HCT116 (cell line): ENCODE measurements at regions not wholly inside any gene's neighbourhood (a gene's known extent, or its start where the extent isn't known, plus 50 kb on each side); places are given as distances from the start of the nearest gene placed in this dataset.
"Not testable (repeated sequence)": the region's sequence is repeated elsewhere in the genome, so short reads cannot be mapped to it uniquely, and the experiment has no call there.

Experiments
- ATAC-seq: fragments of 200-7000 bp; cut with Tn5 transposase; 2 replicates; pipeline ENCODE4 v1.9.1; 2020; ENCODE audit warnings: mild to moderate bottlenecking, moderate library complexity
- BruUV-seq: library from RNA; stranded (reverse); fragments of 400-500 nt; replicated peaks from 2 replicates; lab custom pipeline; 2021; lab: Mats Ljungman, UMichigan
- CTCF ChIA-PET: fragments of 300-600 bp; sonication (Branson Sonifier 250); formaldehyde crosslinking; loops from one replicate; lab custom pipeline; 2021; ENCODE audit warnings: antibody characterized with exemption; lab: Charles Lee
- POLR2A ChIA-PET: fragments of 300-600, 350-600 bp; sonication (Branson Sonifier 250); formaldehyde crosslinking; loops from one replicate; lab custom pipeline; 2021; ENCODE audit warnings: antibody characterized with exemption; lab: Charles Lee
- RAD21 ChIA-PET, 2 experiments: fragments of 300-600 bp; sonication (Branson Sonifier 250); formaldehyde crosslinking; loops; one replicate each; lab custom pipeline; 2023; ENCODE audit warnings: low total read pairs in 2 of 2; ENCODE audit not compliant: uncharacterized antibody in 2 of 2, unreplicated experiment in 2 of 2, low non-redundant PET in 1 of 2; lab: Charles Lee
- DNase-seq: peaks from one replicate; pipeline ENCODE4 v3.0.0-alpha.2; 2010; ENCODE audit warnings: low read depth, low spot score
- H2AFZ ChIP-seq: fragments of 200-600 bp; shearing (Covaris generic), sonication (generic); 2 replicates; pipeline ENCODE4 v1.6.1; 2017; ENCODE audit warnings: low read depth, mixed run types, mixed read lengths, antibody characterized with exemption, low read length; ENCODE audit not compliant: poor library complexity, severe bottlenecking
- H3K27ac ChIP-seq: 2 replicates; pipeline ENCODE4 v1.5.1; 2012; ENCODE audit warnings: low read depth, low read length
- H3K27me3 ChIP-seq: fragments of 200-600 bp; sonication (generic); 2 replicates; pipeline ENCODE4 v1.6.1; 2016; ENCODE audit warnings: mixed run types, low read length, mixed read lengths; ENCODE audit not compliant: insufficient read depth
- H3K36me3 ChIP-seq, 2 experiments: fragments of 200-500 bp in 1 of 2; fragments of 200-600 bp in 1 of 2; sonication (Bioruptor generic) in 1 of 2; sonication (generic) in 1 of 2; 2 replicates each; pipeline versions ENCODE4 v1.5.1 to v1.6.1; 2014 to 2016; ENCODE audit warnings: low read length in 2 of 2, inconsistent platforms in 1 of 2, mixed read lengths in 1 of 2, mixed run types in 1 of 2; ENCODE audit not compliant: insufficient read depth in 2 of 2, control insufficient read depth in 1 of 2
- H3K4me1 ChIP-seq, 2 experiments: fragments of 200-600 bp in 1 of 2; sonication (generic) in 1 of 2; 2 replicates each; pipeline versions ENCODE4 v1.5.1 to v1.6.1; 2012 to 2017; ENCODE audit warnings: low read length in 2 of 2, inconsistent platforms in 1 of 2, mild to moderate bottlenecking in 1 of 2, mixed read lengths in 1 of 2, mixed run types in 1 of 2, moderate library complexity in 1 of 2; ENCODE audit not compliant: insufficient read depth in 2 of 2, control insufficient read depth in 1 of 2
- H3K4me2 ChIP-seq: fragments of 200-600 bp; sonication (generic); 2 replicates; pipeline ENCODE4 v1.6.1; 2017; ENCODE audit warnings: mixed run types, low read length, mixed read lengths
- H3K4me3 ChIP-seq, 2 experiments: fragments of 200-600 bp in 1 of 2; sonication (generic) in 1 of 2; replicated peaks in 1 of 2; 2 replicates each; pipeline ENCODE4 v1.5.1; 2011 to 2016; ENCODE audit warnings: low read length in 2 of 2, control low read depth in 1 of 2, low read depth in 1 of 2, mild to moderate bottlenecking in 1 of 2, mixed read lengths in 1 of 2, mixed run types in 1 of 2
- H3K79me2 ChIP-seq: fragments of 200-600 bp; sonication (generic); 2 replicates; pipeline ENCODE4 v1.6.1; 2017; ENCODE audit warnings: mild to moderate bottlenecking, mixed run types, low read length, moderate library complexity, mixed read lengths; ENCODE audit not compliant: insufficient read depth
- H3K9ac ChIP-seq: fragments of 200-600 bp; sonication (generic); 2 replicates; pipeline ENCODE4 v1.6.1; 2016; ENCODE audit warnings: low read length, mixed read lengths
- H3K9me2 ChIP-seq: fragments of 200-600 bp; sonication (generic), shearing (Covaris generic); 2 replicates; pipeline ENCODE4 v1.6.1; 2017; ENCODE audit warnings: mixed run types, mild to moderate bottlenecking, moderate library complexity; ENCODE audit not compliant: insufficient read depth
- H3K9me3 ChIP-seq, 2 experiments: fragments of 200-500 bp in 1 of 2; fragments of 200-600 bp in 1 of 2; sonication (Bioruptor generic) in 1 of 2; sonication (generic) in 1 of 2; 2 replicates each; pipeline ENCODE4 v1.6.1; 2014 to 2017; ENCODE audit warnings: low read length in 2 of 2, mixed read lengths in 2 of 2, inconsistent platforms in 1 of 2, low read depth in 1 of 2, mild to moderate bottlenecking in 1 of 2, mixed run types in 1 of 2, moderate library complexity in 1 of 2; ENCODE audit not compliant: control insufficient read depth in 1 of 2, insufficient read depth in 1 of 2
- H4K20me1 ChIP-seq: fragments of 200-600 bp; sonication (generic), shearing (Covaris generic); 2 replicates; pipeline ENCODE4 v1.6.1; 2017; ENCODE audit warnings: mixed run types, mild to moderate bottlenecking, moderate library complexity; ENCODE audit not compliant: insufficient read depth
- CEBPB ChIP-seq: IDR thresholded peaks from 2 replicates; pipeline ENCODE4 v1.6.1; 2012; ENCODE audit warnings: low read depth
- ELF1 ChIP-seq: IDR thresholded peaks from 2 replicates; pipeline ENCODE4 v1.6.1; 2012; ENCODE audit warnings: low read depth, borderline replicate concordance
- EZH2phosphoT487 ChIP-seq: fragments of 200-600 bp; IDR thresholded peaks from 2 replicates; pipeline ENCODE4 v1.6.1; 2018; ENCODE audit warnings: antibody characterized with exemption, borderline replicate concordance
- FOSL1 ChIP-seq: IDR thresholded peaks from 2 replicates; pipeline ENCODE4 v1.6.1; 2012; ENCODE audit warnings: low read depth
- POLR2A ChIP-seq: IDR thresholded peaks from 2 replicates; pipeline ENCODE4 v1.7.0; 2011; ENCODE audit warnings: borderline replicate concordance; ENCODE audit not compliant: insufficient read depth, insufficient read length; ENCODE audit errors: extremely low read depth
- SIN3A ChIP-seq: IDR thresholded peaks from 2 replicates; pipeline ENCODE4 v1.6.1; 2012; ENCODE audit warnings: low read depth
- YY1 ChIP-seq: IDR thresholded peaks from 2 replicates; pipeline ENCODE4 v1.6.1; 2011; ENCODE audit warnings: low read length, low read depth, moderate library complexity, mild to moderate bottlenecking; ENCODE audit not compliant: insufficient replicate concordance; ENCODE audit errors: extremely low read depth
- ZFX ChIP-seq: fragments of 450-650 bp; IDR thresholded peaks from 2 replicates; pipeline ENCODE4 v1.6.1; 2017
- intact Hi-C: fragments of 100-400 bp; cut with micrococcal nuclease; formaldehyde crosslinking; loops from 2 replicates; pipeline ENCODE4 v1.10.0; 2022
- TF ChIP-seq, protein P1 (sequence below): IDR thresholded peaks from 2 replicates; pipeline ENCODE4 v1.6.1; 2011; ENCODE audit warnings: mild to moderate bottlenecking, low read length, moderate library complexity; ENCODE audit not compliant: insufficient replicate concordance; ENCODE audit errors: extremely low read depth
- TF ChIP-seq, protein P2 (sequence below): IDR thresholded peaks from 2 replicates; pipeline ENCODE4 v1.6.1; 2012; ENCODE audit warnings: low read depth

- CTCF ChIA-PET, intact Hi-C loops, H3K27me3 ChIP-seq, ATAC-seq, H3K9ac ChIP-seq, DNase-seq, H3K4me2 ChIP-seq, H3K4me1 ChIP-seq, H3K9me2 ChIP-seq, H3K4me3 ChIP-seq, H3K36me3 ChIP-seq, RAD21 ChIA-PET, H3K27ac ChIP-seq, POLR2A ChIA-PET, H2AFZ ChIP-seq, BruUV-seq, H3K79me2 ChIP-seq, H4K20me1 ChIP-seq: not testable (repeated sequence)
- H3K9me3 ChIP-seq, result peaks cover 5 to 24% of the 10 kb centered on the region in 2 experiments; a peak in 2 of 4 replicates
These were observed 360.3 kb upstream of the EPHA3 start for GRCh38 chr3:88747145-88747544.

GRCh38 chr3:88758676-88759075 lies 348.7 kb upstream of the EPHA3 start:
- DNase-seq (no peak), ATAC-seq (no peak)
- no peak overlapping the region for H2AFZ ChIP-seq
- CTCF ChIA-PET, result no interaction called here
- H3K9ac ChIP-seq, result no peak overlapping the region
- H3K4me3 ChIP-seq, result no peak overlapping the region
- H3K79me2 ChIP-seq, result no peaks in the 10 kb centered on the region
- no peaks in the 10 kb centered on the region for H4K20me1 ChIP-seq
- H3K36me3 ChIP-seq, result no peaks in the 10 kb centered on the region
- no peaks in the 10 kb centered on the region for H3K27me3 ChIP-seq
- H3K4me2 ChIP-seq, result no peak overlapping the region
- peaks cover 2 to 5% of the 10 kb centered on the region in 2 experiments; a peak in 2 of 4 replicates for H3K9me3 ChIP-seq
- TF ChIP-seq ZFX (no peak), YY1 (no peak), EZH2phosphoT487 (no peak), ELF1 (no peak), CEBPB (no peak), FOSL1 (no peak), POLR2A (no peak), SIN3A (no peak)
- TF ChIP-seq, protein P1, sequence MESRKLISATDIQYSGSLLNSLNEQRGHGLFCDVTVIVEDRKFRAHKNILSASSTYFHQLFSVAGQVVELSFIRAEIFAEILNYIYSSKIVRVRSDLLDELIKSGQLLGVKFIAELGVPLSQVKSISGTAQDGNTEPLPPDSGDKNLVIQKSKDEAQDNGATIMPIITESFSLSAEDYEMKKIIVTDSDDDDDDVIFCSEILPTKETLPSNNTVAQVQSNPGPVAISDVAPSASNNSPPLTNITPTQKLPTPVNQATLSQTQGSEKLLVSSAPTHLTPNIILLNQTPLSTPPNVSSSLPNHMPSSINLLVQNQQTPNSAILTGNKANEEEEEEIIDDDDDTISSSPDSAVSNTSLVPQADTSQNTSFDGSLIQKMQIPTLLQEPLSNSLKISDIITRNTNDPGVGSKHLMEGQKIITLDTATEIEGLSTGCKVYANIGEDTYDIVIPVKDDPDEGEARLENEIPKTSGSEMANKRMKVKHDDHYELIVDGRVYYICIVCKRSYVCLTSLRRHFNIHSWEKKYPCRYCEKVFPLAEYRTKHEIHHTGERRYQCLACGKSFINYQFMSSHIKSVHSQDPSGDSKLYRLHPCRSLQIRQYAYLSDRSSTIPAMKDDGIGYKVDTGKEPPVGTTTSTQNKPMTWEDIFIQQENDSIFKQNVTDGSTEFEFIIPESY, result no peak
- TF ChIP-seq, protein P2, sequence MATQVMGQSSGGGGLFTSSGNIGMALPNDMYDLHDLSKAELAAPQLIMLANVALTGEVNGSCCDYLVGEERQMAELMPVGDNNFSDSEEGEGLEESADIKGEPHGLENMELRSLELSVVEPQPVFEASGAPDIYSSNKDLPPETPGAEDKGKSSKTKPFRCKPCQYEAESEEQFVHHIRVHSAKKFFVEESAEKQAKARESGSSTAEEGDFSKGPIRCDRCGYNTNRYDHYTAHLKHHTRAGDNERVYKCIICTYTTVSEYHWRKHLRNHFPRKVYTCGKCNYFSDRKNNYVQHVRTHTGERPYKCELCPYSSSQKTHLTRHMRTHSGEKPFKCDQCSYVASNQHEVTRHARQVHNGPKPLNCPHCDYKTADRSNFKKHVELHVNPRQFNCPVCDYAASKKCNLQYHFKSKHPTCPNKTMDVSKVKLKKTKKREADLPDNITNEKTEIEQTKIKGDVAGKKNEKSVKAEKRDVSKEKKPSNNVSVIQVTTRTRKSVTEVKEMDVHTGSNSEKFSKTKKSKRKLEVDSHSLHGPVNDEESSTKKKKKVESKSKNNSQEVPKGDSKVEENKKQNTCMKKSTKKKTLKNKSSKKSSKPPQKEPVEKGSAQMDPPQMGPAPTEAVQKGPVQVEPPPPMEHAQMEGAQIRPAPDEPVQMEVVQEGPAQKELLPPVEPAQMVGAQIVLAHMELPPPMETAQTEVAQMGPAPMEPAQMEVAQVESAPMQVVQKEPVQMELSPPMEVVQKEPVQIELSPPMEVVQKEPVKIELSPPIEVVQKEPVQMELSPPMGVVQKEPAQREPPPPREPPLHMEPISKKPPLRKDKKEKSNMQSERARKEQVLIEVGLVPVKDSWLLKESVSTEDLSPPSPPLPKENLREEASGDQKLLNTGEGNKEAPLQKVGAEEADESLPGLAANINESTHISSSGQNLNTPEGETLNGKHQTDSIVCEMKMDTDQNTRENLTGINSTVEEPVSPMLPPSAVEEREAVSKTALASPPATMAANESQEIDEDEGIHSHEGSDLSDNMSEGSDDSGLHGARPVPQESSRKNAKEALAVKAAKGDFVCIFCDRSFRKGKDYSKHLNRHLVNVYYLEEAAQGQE, result no peak
- intact Hi-C loops, result no loop called here
- POLR2A ChIA-PET, result no interaction called here
- BruUV-seq, result no TSS peak
- RAD21 ChIA-PET, result no interaction called here
- no peak overlapping the region for H3K27ac ChIP-seq
- no peaks in the 10 kb centered on the region for H3K4me1 ChIP-seq
- no peaks in the 10 kb centered on the region for H3K9me2 ChIP-seq
